ENCODE measurements at regions not wholly inside any gene's neighbourhood (a gene's known extent, or its start where the extent isn't known, plus 50 kb on each side); places are given as distances from the start of the nearest gene placed in this dataset.

DNA sequence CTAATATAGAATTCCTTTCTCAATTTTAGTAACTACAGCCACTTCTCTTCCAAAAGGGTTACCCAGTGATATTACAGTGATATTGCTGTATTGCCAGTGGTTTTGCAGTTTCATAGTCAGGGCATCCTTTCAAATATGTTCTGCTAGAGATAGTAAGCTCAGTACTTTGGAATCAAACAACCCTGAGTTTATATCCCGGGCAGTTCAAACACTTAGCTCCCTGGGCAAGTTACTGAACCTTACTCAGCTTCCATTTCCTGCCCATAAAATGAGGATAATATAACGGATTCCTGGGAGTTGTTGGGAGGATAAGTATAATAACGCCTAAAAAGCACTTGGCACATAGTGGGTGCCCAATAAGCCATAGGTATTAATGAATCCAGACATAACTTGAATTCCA, 212.6 kb upstream of the PARD3B start:
- no peak for DNase-seq

DNA sequence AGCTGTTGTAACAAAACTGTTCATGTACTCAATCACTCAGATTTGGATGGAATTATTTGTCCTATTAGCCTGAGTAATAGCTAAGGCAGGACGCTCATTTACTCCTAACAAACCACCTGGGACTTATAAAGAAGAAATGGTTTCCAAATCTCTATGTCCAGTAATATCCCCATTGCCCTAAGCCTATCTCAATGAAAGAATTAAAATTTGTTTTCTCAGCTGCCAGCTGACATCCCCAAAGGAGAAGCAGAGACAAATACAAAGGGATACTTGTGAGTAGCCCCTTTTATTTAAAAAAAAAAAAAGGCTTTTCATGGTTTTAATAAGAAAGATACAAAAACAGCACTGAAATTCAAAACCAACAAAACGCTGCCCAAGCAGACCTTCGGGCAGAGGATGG, 211.4 kb upstream of the PARD3B start:
- no peak for DNase-seq

DNA sequence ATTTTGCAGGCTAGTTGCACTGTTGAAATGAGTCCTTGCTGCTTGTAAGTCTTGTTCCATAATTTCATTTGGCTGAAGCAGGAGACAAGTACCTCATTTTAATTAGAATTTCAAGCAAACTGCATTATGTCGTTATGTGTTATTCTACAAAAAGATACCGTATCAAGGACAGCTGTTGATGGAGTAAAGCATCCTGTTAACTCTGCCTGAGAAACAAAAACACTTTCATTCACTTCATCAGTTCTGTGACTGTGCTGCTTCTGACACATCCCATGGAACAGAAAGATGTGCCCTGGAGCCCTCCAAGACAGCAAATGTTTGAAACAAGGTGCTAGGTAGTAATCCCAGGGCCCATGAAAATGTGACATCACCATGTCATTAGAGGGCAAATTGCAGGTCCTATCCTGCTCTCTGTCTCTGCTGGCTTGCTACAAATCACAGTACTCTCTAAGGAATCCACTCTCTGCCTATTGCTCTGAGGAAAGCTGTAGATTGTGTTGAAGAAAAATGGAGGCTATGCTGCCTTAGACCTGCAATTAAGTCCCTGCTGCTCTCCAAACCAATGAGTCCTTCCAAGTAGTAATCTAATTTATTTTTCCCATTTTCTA, 209.7 kb upstream of the PARD3B start:
- no peak for DNase-seq

DNA sequence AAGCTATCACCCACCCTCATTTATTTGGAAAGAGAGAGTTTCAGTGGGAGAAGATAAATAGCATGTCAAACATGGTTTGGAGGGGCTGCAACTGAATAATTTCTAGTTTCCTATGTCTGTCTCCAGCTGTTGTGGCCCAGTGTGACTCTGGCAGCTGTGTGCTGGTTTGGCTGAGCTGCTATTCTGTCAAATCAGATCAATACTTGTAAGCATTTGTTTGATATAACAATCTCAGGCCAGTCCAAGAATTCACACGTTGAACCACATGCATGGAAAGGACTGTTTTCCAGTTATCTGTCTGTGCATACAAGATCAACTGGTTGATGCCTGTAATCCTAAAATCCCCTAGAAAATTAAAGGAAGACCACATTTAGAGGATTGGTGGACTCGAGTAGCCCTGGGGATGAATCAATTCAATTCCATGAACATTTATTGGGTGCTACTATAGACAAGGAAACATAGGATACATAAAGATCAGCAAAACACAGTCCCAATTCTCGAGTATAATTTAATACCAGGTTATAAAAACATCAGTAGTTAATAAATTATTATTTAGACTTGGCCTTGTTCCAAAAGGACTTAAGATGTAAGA, 209.0 kb upstream of the PARD3B start:
- no peak for DNase-seq

DNA sequence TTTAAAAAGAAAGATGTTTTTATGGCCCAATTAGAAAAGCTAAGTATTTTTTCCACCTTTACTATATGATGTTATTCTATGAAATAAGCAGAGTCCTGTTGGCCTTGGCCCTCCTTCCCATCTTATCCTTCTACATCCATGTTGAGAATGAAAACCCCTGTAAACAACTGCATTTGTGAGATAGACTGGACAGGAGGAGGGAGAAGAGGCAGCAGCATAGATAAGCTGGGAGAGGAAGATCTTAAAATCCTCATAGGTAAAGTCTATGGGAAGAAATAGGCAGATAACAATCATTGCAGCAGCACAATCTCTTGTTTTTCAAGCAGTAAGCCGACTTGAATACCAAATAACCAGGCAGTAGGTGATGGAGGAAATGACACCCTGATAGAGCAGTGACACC, 207.6 kb upstream of the PARD3B start:
- DNase-seq, result no peak

DNA sequence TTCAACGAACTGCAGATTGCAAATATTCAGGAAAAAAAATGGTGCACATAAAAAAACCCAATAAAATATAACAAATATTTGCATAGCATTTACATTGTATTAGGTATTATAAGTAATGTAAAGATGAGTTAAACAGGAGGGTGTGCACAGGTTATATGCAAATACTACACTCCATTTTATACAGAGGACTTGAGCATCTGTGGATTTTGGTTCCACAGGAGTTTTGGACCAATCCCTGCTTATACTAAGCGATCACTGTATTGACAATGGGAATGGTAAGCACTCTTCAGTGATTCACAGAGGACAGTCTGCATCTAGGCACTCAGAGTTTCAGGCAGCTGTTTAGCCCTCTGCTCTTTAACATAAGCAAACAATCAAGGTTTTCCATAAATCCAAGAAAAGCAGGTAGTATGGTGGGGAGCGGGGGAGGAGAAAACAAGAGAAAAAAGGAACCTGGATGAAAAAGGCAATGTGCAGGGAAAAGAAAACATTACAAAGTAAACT, 206.0 kb upstream of the PARD3B start:
- DNase-seq, result no peak

DNA sequence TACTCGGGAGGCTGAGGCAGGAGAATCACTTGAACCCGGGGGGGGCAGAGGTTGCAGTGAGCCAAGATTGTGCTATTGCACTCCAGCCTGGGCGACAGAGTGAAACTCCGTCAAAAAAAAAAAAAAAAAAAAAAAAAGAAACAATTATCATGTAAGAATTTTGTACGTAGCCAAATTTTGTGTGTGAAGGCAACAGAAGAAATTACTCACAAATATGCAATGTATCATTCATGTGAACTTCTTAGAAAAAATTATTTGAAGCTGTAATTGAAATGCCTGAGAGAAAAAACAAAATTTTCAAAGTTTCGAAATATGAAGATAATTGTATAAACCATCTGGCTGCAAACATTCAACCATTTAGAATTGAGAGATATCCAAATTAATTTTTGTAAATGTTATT, 204.8 kb upstream of the PARD3B start:
- no peak for DNase-seq

DNA sequence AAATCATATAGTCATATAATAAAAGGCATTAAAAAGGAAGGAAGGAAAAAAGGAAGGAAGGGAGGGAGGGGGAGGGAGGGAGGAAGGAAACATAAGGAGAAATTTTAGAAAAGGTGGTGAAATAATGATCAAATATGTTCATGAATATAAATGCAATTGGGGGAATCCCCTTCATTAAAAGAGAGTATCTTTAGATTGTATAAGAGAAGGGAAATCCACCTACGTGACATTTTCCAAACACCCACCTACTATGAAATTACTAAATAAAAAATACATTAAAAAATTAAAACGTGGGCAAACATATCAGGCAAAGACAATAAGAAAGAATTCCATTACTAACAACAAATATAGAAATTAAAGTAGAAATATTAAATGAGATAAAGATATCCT, 203.4 kb upstream of the PARD3B start:
- DNase-seq, result no peak

DNA sequence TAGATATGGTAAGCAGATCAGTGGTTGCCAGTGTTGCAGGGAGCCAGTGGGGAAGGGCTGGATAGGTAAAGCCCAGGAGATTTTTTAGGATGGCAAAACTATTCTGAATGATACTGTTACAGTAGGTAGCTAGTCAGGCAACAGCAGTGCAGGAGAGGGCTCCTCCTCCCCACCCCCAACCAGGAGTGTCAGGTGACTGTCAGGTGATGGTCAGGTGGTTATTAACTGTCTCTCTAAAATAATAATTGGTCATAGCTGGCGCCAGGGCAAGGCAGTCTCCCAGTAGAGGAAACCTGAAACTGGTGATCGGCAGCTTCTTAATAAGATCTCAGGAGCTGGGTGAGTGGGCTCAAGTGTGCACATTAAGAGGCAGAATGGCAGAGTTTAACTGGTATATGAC, 201.6 kb upstream of the PARD3B start:
- no peak for DNase-seq

DNA sequence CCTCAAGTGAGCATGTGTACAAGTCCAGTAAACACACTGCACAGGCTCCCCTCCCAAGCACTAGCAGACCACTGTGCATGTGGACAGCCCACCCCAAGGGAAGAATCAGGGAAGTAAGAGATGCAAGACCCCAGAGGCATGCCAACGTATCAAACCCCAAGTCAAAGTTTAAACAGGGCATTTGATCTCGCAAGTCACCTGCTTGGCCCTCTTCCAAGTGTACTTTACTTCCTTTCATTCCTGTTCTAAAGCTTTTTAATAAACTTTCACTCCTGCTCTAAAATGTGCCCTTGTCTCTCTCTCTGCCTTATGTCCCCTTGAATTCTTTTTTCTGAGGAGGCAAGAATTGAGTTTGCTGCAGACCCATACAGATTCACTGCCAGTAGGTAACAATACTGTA, 201.2 kb upstream of the PARD3B start:
- DNase-seq, result no peak

DNA sequence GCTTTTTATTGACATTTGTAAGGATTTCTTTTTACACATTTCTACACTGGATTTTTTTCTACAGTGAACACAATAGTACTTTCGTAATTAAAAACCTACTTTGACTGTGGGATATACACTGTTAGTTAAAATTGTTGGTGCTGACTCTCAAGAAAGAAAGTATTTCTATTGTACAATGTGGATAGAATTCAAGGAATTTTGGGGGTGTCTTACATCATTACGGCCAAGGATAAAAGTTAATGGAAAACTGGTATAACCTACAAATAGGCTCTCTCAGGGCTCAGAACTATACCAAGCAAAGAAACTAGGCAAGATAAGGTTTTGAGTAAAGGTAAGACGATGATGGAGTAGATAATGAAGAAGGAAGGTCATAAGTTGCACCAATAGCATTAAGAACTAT, 198.4 kb upstream of the PARD3B start:
- no peak for DNase-seq

DNA sequence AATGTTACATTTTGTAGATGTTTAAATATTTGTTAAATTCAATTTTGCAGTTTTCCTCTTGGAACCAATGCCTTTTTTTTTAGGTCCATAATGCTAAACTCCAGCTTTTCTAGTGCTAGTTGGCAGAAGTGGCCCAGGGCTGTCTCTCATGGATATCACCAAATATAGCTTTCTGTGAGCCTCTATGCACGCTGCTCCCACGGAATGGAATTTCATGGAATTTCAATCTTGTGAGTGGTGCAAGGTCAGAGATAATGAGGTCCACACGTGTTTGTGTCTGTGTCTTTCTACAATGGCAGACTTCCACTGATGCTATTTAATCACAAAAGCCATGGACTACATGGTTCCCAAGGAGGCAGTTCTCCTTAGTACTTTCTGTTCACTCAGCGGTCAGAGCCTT, 191.5 kb upstream of the PARD3B start:
- DNase-seq, result no peak

DNA sequence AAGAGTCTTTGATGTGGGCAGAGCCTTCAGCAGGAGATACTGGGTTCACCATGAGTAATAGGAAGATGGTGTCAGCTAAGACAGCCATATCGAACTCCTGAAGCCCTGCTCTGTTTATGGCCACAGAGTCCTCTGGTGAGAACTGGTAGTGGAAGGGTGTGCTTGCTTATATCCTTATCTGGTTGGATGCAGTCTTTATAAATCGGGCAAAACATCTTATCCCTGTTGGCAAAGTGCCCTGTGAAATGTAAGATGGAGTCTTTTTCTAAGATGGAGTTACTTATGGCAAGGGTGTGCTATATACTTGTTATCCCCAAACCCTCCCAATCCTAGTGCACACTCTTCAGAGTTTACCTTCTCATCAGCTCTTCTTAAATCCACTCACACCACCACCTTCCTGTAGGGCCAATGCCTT, 190.8 kb upstream of the PARD3B start:
- DNase-seq, result no peak

DNA sequence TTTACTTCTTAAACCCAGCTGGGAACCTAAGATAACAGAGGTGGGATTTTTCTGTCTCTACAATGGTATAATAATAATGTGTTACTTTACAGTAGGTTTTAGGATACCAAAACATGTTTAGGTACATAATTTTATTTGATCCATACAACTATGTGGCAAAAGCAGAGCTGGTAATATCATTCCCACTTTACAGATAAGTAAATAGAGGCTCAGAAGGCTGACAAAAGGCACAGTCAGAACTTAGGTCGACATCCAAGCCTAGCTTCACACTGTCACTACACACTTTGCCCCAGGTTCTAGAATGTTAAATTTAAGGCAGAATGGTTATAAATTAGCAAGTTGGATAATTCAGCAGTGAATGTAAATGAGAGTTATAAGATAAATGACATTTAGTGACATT, 189.6 kb upstream of the PARD3B start:
- no peak for DNase-seq

DNA sequence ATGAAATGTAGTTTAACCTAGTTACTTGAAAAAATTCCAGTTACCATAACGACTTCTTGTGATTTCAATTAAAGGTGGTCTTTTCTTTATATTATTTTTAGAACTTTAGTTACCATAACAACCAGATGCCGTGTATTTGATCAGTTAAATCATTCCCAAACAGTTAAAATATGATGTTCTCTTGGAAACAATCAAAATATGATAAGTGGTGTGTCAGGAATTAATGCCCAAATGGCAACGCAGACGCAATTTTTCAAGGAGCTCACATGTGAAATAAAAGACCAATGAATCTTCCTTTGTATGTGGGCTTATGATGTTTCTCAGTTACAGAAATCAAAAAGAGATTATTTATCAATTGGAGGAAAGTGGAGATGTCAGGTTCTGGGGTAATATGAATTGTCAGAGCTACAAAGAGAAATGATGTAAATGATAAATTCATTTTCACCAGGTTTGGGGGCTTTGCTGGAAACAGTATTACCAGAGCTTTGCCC, 189.1 kb upstream of the PARD3B start:
- DNase-seq, result no peak

DNA sequence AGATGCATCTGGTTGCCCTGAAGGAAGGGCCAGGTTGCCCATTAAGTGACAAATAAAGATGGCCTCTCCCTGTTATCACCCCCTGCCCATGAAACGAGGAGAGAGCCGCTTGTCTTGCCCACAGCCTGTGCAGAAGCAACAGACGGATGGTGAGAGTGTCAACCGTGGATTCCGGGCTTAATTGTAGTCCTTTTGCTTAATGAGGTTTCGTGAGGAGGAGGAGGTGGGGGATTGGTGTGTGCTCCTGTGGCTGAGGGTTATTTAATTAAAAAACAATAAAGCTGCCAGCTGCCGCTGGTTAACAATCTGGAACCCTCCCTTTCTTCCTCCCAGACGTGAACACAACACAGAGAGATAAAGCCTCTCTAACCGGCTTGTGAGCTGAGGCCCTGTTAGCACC, 188.0 kb upstream of the PARD3B start:
- no peak for DNase-seq

DNA sequence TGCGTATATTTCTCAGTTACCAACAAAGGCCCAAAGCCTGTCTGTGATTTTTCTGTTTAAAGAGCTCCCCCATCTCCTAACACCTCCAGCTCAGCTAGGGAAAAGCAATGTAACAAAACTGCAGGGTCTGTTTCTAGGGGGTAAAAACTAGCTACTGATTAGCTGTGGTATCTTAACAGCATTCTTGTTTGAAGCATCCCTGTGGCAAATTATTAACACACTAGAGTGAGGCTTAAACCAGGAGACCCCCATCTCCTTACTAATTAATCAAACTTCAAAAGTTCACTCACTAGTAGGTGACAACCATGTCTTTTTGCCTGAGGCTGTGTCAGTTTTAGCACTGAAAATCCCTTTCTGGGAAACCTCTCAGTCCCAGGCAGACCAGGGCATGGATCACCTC, 186.2 kb upstream of the PARD3B start:
- DNase-seq, result no peak

DNA sequence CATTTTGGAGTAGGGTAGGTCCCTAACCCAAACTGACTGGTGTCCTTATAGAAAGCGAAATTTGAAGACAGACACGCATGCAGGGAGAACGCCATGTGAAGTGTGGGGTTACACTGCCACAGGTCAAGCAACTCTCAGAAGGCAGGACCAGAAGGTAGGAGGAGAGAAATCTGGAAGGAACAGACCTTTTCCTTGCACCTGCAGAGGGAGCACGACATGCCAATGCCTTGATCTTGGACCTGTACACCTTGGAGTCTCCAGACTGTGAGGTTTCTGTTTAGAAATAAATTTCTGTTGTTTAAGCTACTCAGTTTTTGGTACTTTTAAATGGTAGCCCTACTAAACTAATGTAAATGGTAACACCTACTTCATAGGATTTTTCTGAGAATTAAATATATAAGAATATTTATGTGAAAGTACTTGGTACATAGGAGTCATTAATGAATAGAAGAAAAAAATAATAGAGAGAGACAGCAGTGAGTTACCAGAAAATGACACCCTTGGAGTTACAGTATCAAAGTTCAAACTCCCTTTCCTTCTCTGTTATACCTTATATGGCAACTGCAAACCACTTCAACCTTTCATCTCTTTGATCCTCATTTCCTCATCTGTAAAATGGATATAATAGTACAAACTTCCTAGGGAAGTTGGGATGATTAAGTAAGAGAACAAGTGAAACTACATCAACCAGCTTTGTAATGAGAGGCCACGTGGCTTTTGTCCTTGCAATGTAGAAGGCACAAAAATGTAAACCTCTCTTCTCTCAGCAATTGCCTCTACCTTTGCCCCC, 184.9 kb upstream of the PARD3B start:
- DNase-seq, result no peak

DNA sequence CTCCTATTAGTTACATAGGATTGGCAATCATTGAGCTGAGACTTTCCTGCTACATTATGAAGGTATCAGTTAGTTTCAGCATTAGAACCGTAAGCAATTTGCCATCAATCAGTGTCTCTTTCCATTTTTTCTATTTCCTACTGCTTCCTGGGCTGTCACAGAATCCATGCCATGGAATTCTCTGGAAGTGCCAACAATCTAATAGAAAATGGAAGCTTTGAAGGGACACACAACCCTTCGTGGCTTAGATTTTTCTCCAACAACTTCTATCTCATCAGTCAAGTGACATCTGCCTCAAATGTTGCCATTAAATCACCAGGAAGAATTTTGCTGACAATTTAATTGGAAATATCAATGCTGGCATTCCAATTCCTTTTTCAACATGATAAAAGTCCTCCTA, 183.5 kb upstream of the PARD3B start:
- no peak for DNase-seq

DNA sequence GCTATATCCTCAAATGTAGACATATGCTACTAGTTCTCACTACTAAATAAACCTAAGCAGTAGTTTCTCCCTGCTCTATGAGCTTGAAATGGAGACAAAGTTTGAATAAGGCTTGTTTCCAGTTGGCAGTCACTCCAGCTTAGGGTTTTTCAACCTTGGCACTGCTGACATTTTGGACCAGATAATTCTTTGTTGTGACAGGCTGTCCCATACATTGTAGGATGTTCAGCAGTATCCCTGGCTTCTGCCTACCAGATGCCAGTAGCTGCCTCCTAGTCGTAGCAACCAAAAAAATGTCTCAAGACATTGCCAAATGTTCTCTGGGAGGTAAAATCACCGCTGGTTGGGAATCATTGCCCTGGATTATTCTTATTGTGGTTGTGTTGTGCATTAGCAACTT, 182.7 kb upstream of the PARD3B start:
- DNase-seq, result no peak

DNA sequence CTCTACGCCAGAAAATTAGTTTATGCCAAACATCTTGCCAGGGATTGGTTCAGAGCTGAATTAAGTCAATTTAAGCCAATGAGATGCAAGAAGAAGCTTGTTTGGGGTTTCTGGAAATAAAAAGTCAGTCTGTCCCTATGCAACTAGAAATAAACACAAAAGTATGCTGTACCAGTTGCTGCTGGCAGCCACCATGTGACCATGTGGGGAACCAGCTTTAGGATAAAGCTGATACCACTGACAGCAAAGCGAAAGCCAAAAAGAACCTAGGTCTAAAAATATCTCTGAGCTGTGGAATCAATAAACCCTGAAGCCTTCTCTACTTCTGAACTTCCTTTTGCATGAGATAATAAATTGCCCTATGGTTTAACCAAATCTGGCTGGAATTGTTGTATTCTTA, 181.8 kb upstream of the PARD3B start:
- DNase-seq, result no peak

DNA sequence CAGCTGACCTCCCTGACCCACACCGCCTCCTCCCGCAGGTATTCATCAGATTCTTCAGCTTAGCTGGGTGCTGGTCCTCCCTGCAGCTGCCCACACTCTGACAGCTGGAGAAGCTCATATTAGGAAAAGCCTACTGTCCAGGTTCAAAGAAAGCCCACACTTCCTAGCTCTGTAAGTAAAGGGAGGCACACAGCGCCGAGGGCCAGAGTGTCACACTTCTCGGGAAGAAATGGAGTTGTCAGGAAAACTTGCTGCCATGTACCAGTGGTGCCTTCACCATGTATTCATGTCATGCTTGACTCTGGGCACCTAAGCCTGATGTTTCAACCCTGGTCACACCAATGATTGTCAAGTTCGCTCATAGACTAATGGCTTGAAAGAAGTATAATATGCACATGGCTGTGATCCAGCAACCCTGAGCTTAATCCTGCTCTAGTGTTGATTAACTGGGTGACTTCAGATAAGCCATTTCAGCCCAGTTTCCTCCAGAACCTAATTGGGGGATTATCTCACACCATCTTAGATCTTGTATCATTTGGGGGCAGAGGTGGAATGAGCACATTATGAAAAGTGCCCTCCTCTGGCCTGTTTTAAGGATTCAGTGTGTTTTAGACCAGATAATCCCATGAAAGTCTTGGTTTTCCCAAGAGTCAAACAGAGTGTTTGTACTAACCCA, 180.3 kb upstream of the PARD3B start:
- DNase-seq, result no peak

DNA sequence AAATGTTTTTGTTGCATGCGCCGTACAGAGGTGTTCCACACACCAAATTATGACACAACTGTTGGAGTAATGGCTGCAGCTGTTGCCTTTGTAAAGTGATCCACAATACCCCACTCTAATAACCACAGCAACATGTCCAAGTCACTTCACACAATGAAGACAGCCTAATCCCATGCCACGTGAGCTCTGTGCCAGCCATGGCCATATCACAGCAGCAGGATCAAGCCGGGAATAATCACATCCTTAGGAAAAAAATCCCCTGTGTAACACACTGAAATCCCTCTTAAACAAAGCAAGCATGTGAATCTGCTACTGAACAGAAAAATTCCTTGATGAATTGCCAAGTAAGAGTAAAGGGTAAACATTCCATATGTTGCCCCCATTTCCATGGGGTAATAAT, 179.5 kb upstream of the PARD3B start:
- no peak for DNase-seq

DNA sequence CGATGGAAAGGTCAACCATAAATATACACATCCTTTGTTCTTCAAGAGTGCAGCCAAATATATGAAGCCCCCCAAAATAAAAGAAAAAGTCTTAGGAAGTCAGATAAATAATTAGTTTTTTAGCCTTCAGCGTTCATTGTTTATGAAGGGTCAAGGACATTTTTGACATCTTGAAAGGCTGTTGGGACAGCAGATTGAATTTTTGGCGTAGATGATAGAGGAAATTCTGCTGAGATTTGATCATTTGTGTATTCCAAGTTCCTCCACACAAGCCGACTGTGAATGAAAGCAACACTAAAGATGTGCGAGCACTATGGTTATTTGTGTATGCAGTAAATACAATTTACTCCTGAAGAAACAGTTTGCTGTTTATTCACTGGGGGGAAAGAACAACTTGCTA, 177.8 kb upstream of the PARD3B start:
- DNase-seq, result no peak

Data from bone marrow (tissue), 2 donors.